ENCODE measurements at regions not wholly inside any gene's neighbourhood (a gene's known extent, or its start where the extent isn't known, plus 50 kb on each side); places are given as distances from the start of the nearest gene placed in this dataset.
"Not testable (repeated sequence)": the region's sequence is repeated elsewhere in the genome, so short reads cannot be mapped to it uniquely, and the experiment has no call there.

- no peak for DNase-seq (ENCODE audit: low read depth)
- Histone ChIP-seq H3K27me3 (ENCODE audit: control insufficient read depth, insufficient read depth, low read length) (no peaks in the 10 kb centered on the region), H3K4me3 (ENCODE audit: low read depth, low read length) (no peak overlapping the region), H3K36me3 (ENCODE audit: control insufficient read depth, insufficient read depth, low read length) (no peaks in the 10 kb centered on the region)
- CTCF ChIA-PET = no interaction called here
- TF ChIP-seq, protein P1, sequence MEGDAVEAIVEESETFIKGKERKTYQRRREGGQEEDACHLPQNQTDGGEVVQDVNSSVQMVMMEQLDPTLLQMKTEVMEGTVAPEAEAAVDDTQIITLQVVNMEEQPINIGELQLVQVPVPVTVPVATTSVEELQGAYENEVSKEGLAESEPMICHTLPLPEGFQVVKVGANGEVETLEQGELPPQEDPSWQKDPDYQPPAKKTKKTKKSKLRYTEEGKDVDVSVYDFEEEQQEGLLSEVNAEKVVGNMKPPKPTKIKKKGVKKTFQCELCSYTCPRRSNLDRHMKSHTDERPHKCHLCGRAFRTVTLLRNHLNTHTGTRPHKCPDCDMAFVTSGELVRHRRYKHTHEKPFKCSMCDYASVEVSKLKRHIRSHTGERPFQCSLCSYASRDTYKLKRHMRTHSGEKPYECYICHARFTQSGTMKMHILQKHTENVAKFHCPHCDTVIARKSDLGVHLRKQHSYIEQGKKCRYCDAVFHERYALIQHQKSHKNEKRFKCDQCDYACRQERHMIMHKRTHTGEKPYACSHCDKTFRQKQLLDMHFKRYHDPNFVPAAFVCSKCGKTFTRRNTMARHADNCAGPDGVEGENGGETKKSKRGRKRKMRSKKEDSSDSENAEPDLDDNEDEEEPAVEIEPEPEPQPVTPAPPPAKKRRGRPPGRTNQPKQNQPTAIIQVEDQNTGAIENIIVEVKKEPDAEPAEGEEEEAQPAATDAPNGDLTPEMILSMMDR (IDR thresholded peaks at IDR 0.05; ENCODE audit: insufficient read depth, low read depth, low read length) = no peak
- POLR2A ChIA-PET = no interaction called here
Observed at GRCh38 chr2:4780679-4781078, 911.5 kb upstream of the SOX11 start.

- H3K27me3 ChIP-seq (ENCODE audit: control insufficient read depth, insufficient read depth, low read length) = no peaks in the 10 kb centered on the region
- H3K4me3 ChIP-seq (ENCODE audit: low read depth, low read length) = no peak overlapping the region
- no peak for DNase-seq (ENCODE audit: low read depth)
- ChIA-PET CTCF (no interaction called here), POLR2A (no interaction called here)
- no peaks in the 10 kb centered on the region for H3K36me3 ChIP-seq (ENCODE audit: control insufficient read depth, insufficient read depth, low read length)
- TF ChIP-seq, protein P1 (IDR thresholded peaks at IDR 0.05; ENCODE audit: insufficient read depth, low read depth, low read length) = no peak
Observed at GRCh38 chr2:4782647-4783046, 909.5 kb upstream of the SOX11 start.

- no peaks in the 10 kb centered on the region for H3K27me3 ChIP-seq (ENCODE audit: control insufficient read depth, insufficient read depth, low read length)
- POLR2A ChIA-PET = no interaction called here
- TF ChIP-seq, protein P1 (IDR thresholded peaks at IDR 0.05; ENCODE audit: insufficient read depth, low read depth, low read length) = no peak
- no peak overlapping the region for H3K4me3 ChIP-seq (ENCODE audit: low read depth, low read length)
- CTCF ChIA-PET = no interaction called here
- no peaks in the 10 kb centered on the region for H3K36me3 ChIP-seq (ENCODE audit: control insufficient read depth, insufficient read depth, low read length)
- no peak for DNase-seq (ENCODE audit: low read depth)
Observed at GRCh38 chr2:4791488-4791887, 900.7 kb upstream of the SOX11 start.

DNA sequence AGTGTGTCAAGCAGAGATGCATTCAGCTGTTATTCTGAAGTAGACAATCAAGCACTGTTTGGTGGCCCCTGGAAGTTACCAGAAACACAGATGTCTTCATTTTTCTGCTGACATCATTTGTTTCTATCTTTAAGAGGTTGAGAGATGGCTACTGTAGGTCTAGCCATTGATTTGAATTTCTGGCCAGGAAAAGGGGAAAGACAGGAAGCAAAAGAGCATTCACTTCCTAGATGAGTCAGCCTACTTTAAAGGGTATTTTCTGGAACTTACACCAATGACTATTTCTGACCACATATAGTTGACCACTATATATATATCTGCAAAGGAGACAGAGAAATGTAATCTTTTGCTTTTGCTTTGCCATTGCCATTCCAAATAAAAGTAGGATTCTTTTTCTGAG, 900.1 kb upstream of the SOX11 start:
- no peaks in the 10 kb centered on the region for H3K27me3 ChIP-seq (ENCODE audit: control insufficient read depth, insufficient read depth, low read length)
- no peak overlapping the region for H3K4me3 ChIP-seq (ENCODE audit: low read depth, low read length)
- TF ChIP-seq, protein P1 (IDR thresholded peaks at IDR 0.05; ENCODE audit: insufficient read depth, low read depth, low read length) = no peak
- no peak for DNase-seq (ENCODE audit: low read depth)
- POLR2A ChIA-PET = no interaction called here
- no peaks in the 10 kb centered on the region for H3K36me3 ChIP-seq (ENCODE audit: control insufficient read depth, insufficient read depth, low read length)
- CTCF ChIA-PET = no interaction called here

- TF ChIP-seq, protein P1 (IDR thresholded peaks at IDR 0.05; ENCODE audit: insufficient read depth, low read depth, low read length) = no peak
- no peaks in the 10 kb centered on the region for H3K27me3 ChIP-seq (ENCODE audit: control insufficient read depth, insufficient read depth, low read length)
- no peak overlapping the region for H3K4me3 ChIP-seq (ENCODE audit: low read depth, low read length)
- CTCF ChIA-PET = no interaction called here
- no peaks in the 10 kb centered on the region for H3K36me3 ChIP-seq (ENCODE audit: control insufficient read depth, insufficient read depth, low read length)
- POLR2A ChIA-PET = no interaction called here
- DNase-seq (ENCODE audit: low read depth) = no peak
Observed at GRCh38 chr2:4803396-4803795, 888.8 kb upstream of the SOX11 start.

GRCh38 chr2:4814137-4814536, 878.0 kb upstream of the SOX11 start:
- POLR2A ChIA-PET; H3K4me3 ChIP-seq (ENCODE audit: low read depth, low read length); CTCF ChIA-PET: not testable (repeated sequence)

More at GRCh38 chr2:4814137-4814536, 878.0 kb upstream of the SOX11 start:
- not testable (repeated sequence) for H3K36me3 ChIP-seq (ENCODE audit: control insufficient read depth, insufficient read depth, low read length); DNase-seq (ENCODE audit: low read depth); H3K27me3 ChIP-seq (ENCODE audit: control insufficient read depth, insufficient read depth, low read length)

All from BJ (cell line).